ENCODE measurements at regions not wholly inside any gene's neighbourhood (a gene's known extent, or its start where the extent isn't known, plus 50 kb on each side); places are given as distances from the start of the nearest gene placed in this dataset.

DNA sequence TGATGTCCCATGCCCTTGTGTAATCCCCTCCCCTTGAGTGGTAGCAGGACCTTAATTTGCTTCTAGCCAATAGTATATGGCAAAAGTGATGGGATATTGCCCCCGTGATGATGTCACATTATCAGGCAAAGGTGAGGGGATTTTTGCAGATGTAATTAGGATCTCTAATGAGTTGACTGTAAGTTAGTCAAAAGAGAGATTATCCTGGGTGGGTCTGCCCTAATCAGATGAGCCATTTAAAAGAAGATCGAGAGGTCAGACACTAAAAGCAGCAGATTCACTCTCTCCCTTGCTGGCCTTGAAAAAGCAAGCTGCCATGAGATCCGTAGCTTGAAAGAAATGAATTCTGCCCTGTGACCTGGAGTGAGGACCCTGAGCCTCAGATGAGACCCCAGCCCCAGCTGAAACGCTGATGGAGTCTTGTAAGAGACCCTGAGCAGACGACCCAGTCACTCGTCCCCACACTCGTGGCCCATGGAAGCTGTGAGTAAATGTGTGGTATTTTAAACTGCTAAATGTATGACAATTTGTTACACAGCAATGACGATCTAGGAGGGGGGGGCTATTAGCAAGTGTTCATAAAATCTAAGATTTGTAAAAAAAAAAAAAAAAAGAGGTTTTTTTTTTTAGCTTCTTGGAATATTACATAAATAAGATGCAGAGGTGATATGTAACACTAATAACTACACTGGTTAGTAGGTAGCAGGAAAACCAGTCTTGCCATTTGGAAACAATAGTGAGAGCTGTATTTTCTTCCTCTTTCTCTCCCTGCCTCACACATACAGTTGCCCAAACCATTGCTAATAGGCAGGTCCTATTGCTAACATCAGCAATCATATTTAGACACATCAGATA lies 50.3 kb upstream of the TARBP1 start:
- TF ChIP-seq EZH2 (IDR thresholded peaks at IDR 0.05) = no peak
- no peak for TF ChIP-seq POLR2AphosphoS5 (IDR thresholded peaks at IDR 0.05; ENCODE audit: borderline replicate concordance, low read depth, low read length)

Data from SK-N-MC (cell line).